Endodermal cell (in vitro differentiated cells): ENCODE measurements at regions not wholly inside any gene's neighbourhood (a gene's known extent, or its start where the extent isn't known, plus 50 kb on each side); places are given as distances from the start of the nearest gene placed in this dataset.

Source experiments
- DNase-seq: peaks from one replicate; pipeline ENCODE4 v3.0.0-alpha.2; 2017
- H3K27ac ChIP-seq: 2 replicates; pipeline ENCODE4 v1.5.1; 2013; ENCODE audit warnings: mild to moderate bottlenecking, low read depth, low read length, moderate library complexity
- H3K27me3 ChIP-seq: 2 replicates; pipeline ENCODE4 v1.6.1; 2013; ENCODE audit warnings: mild to moderate bottlenecking, low read length, moderate library complexity; ENCODE audit not compliant: insufficient read depth, control insufficient read depth, poor library complexity, severe bottlenecking
- H3K36me3 ChIP-seq: 2 replicates; pipeline ENCODE4 v1.7.0; 2013; ENCODE audit warnings: mild to moderate bottlenecking, low read length, moderate library complexity; ENCODE audit not compliant: control insufficient read depth, insufficient read depth
- H3K4me1 ChIP-seq: one replicate; pipeline ENCODE4 v1.7.0; 2013; ENCODE audit warnings: low read length; ENCODE audit not compliant: control insufficient read depth, insufficient read depth
- H3K4me3 ChIP-seq: 2 replicates; pipeline ENCODE4 v1.5.1; 2013; ENCODE audit warnings: mild to moderate bottlenecking, low read length, moderate library complexity
- H3K9ac ChIP-seq: 2 replicates; pipeline ENCODE4 v1.6.1; 2013; ENCODE audit warnings: mild to moderate bottlenecking, low read length, moderate library complexity; ENCODE audit not compliant: poor library complexity, severe bottlenecking; ENCODE audit errors: extremely low read depth
- H3K9me3 ChIP-seq: 2 replicates; pipeline ENCODE4 v1.6.1; 2013; ENCODE audit warnings: mild to moderate bottlenecking, low read length, moderate library complexity; ENCODE audit not compliant: control insufficient read depth
- H3K27ac Mint-ChIP-seq: 2 replicates; pipeline ENCODE4 v1.8.0; 2020; ENCODE audit warnings: mixed read lengths
- H3K27me3 Mint-ChIP-seq: 2 replicates; pipeline ENCODE4 v1.8.0; 2021; ENCODE audit warnings: mild to moderate bottlenecking, mixed read lengths; ENCODE audit not compliant: insufficient read depth
- H3K36me3 Mint-ChIP-seq: 2 replicates; pipeline ENCODE4 v1.8.0; 2020; ENCODE audit warnings: low read depth, mixed read lengths
- H3K4me1 Mint-ChIP-seq: 2 replicates; pipeline ENCODE4 v1.8.0; 2020; ENCODE audit warnings: mixed read lengths
- H3K4me3 Mint-ChIP-seq: 2 replicates; pipeline ENCODE4 v1.8.0; 2020; ENCODE audit warnings: mild to moderate bottlenecking, moderate library complexity, mixed read lengths
- H3K9me3 Mint-ChIP-seq: 2 replicates; pipeline ENCODE4 v1.8.0; 2020; ENCODE audit warnings: mild to moderate bottlenecking, mixed read lengths
- WGBS, 2 experiments: methylation state at CpG; one replicate each; pipeline versions ENCODE4 v1.1.5 to v1.1.7; 2013; ENCODE audit warnings: missing lambda C conversion rate in 2 of 2, mixed read lengths in 1 of 2; ENCODE audit not compliant: insufficient coverage in 1 of 2, insufficient read length in 1 of 2; 5-methylcytosine and 5-hydroxymethylcytosine counted together
- TF ChIP-seq, protein P1 (sequence below): fragments of 200-600 bp; sonication (generic); conservative IDR thresholded peaks from 2 replicates; pipeline ENCODE4 v1.5.0; 2021; ENCODE audit warnings: antibody characterized with exemption, mild to moderate bottlenecking

GRCh38 chr2:100673115-100673514 is 110.3 kb downstream of the PDCL3 start:
- Mint-ChIP-seq H3K27ac (no peak overlapping the region), H3K27me3 (no peaks in the 10 kb centered on the region), H3K4me3 (no peak overlapping the region), H3K4me1 (no peaks in the 10 kb centered on the region), H3K9me3 (no peaks in the 10 kb centered on the region), H3K36me3 (no peaks in the 10 kb centered on the region)
- no peaks in the 10 kb centered on the region for H3K4me1 ChIP-seq
- no peak overlapping the region for H3K27ac ChIP-seq
- no peaks in the 10 kb centered on the region for H3K27me3 ChIP-seq
- no peak overlapping the region for H3K9ac ChIP-seq
- H3K9me3 ChIP-seq = no peaks in the 10 kb centered on the region
- no peak overlapping the region for H3K4me3 ChIP-seq
- no peaks in the 10 kb centered on the region for H3K36me3 ChIP-seq
- 92 to 99% methylated on average over 7 to 8 of the region's 8 CpGs for WGBS, 2 experiments
- TF ChIP-seq, protein P1, sequence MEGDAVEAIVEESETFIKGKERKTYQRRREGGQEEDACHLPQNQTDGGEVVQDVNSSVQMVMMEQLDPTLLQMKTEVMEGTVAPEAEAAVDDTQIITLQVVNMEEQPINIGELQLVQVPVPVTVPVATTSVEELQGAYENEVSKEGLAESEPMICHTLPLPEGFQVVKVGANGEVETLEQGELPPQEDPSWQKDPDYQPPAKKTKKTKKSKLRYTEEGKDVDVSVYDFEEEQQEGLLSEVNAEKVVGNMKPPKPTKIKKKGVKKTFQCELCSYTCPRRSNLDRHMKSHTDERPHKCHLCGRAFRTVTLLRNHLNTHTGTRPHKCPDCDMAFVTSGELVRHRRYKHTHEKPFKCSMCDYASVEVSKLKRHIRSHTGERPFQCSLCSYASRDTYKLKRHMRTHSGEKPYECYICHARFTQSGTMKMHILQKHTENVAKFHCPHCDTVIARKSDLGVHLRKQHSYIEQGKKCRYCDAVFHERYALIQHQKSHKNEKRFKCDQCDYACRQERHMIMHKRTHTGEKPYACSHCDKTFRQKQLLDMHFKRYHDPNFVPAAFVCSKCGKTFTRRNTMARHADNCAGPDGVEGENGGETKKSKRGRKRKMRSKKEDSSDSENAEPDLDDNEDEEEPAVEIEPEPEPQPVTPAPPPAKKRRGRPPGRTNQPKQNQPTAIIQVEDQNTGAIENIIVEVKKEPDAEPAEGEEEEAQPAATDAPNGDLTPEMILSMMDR = no peak
- DNase-seq = no peak

- WGBS, 2 experiments = 89 to 93% methylated on average over 9 to 15 of the region's 15 CpGs
- DNase-seq = no peak
- H3K27ac Mint-ChIP-seq = no peak overlapping the region
These were observed 111.1 kb downstream of the PDCL3 start for GRCh38 chr2:100673691-100674485.

DNA sequence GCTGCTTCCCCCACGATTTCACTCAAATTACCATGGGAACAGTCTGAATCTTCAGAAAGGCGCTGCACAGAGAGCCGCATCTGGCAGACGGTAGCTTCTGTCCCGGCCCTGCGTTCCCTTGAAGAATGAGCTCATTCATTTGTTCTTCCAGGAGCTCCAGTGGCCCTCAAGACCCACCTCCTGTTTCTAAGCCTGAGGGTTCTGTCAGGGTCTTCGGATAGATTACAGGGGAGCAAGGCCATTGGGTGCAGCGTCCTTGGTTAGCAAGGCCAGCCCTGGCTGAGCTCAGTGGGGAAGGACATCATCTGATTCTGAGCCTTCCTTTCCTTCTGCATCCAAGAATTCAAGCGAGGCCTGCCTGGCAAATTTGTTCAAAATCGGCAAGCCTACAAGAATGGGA is 111.9 kb downstream of the PDCL3 start:
- no peaks in the 10 kb centered on the region for H3K4me1 Mint-ChIP-seq
- no peak overlapping the region for H3K4me3 Mint-ChIP-seq
- no peaks in the 10 kb centered on the region for H3K36me3 ChIP-seq
- no peaks in the 10 kb centered on the region for H3K36me3 Mint-ChIP-seq
- no peaks in the 10 kb centered on the region for H3K4me1 ChIP-seq
- H3K27ac ChIP-seq = no peak overlapping the region
- TF ChIP-seq, protein P1 = no peak
- no peaks in the 10 kb centered on the region for H3K27me3 Mint-ChIP-seq
- 88 to 89% methylated on average over 9 to 10 of the region's 10 CpGs for WGBS, 2 experiments
- no peaks in the 10 kb centered on the region for H3K9me3 Mint-ChIP-seq
- no peak overlapping the region for H3K9ac ChIP-seq
- no peaks in the 10 kb centered on the region for H3K9me3 ChIP-seq
- no peak overlapping the region for H3K27ac Mint-ChIP-seq
- no peak for DNase-seq
- H3K4me3 ChIP-seq = no peak overlapping the region
- H3K27me3 ChIP-seq = no peaks in the 10 kb centered on the region

More at GRCh38 chr2:100673691-100674485, 111.1 kb downstream of the PDCL3 start:
- Mint-ChIP-seq H3K4me1 (no peaks in the 10 kb centered on the region), H3K4me3 (no peak overlapping the region), H3K9me3 (no peaks in the 10 kb centered on the region), H3K36me3 (no peaks in the 10 kb centered on the region), H3K27me3 (no peaks in the 10 kb centered on the region)
- Histone ChIP-seq H3K36me3 (no peaks in the 10 kb centered on the region), H3K4me1 (no peaks in the 10 kb centered on the region), H3K4me3 (no peak overlapping the region), H3K9ac (no peak overlapping the region), H3K27me3 (no peaks in the 10 kb centered on the region), H3K27ac (no peak overlapping the region), H3K9me3 (no peaks in the 10 kb centered on the region)
- TF ChIP-seq, protein P1 = no peak
